Esophagus squamous epithelium (tissue), 5 donors: ENCODE measurements at regions not wholly inside any gene's neighbourhood (a gene's known extent, or its start where the extent isn't known, plus 50 kb on each side); places are given as distances from the start of the nearest gene placed in this dataset.

Experiments
- DNase-seq: peaks from one replicate; lab custom pipeline; 2025; lab: John Stamatoyannopoulos, UW
- H3K27ac ChIP-seq, 4 donors: fragments of 200-600 bp; sonication (generic); one replicate each; pipeline ENCODE4 v1.5.1; 2016 to 2019; ENCODE audit warnings: mild to moderate bottlenecking in 1 of 4
- H3K27me3 ChIP-seq, 4 donors: fragments of 200-600 bp; sonication (generic); 1 replicate in 3 of 4; 2 replicates in 1 of 4; pipeline versions ENCODE4 v1.5.1 to v1.6.0; 2017 to 2021; ENCODE audit warnings: antibody characterized with exemption in 1 of 4
- H3K36me3 ChIP-seq, 3 donors: fragments of 200-600 bp; sonication (generic); one replicate each; pipeline ENCODE4 v1.5.1; 2016 to 2019
- H3K4me1 ChIP-seq, 3 donors: fragments of 200-600 bp; sonication (generic); one replicate each; pipeline ENCODE4 v1.5.1; 2017 to 2019
- H3K4me3 ChIP-seq, 4 donors: fragments of 200-600 bp; sonication (generic); 1 replicate in 3 of 4; 2 replicates in 1 of 4; pipeline ENCODE4 v1.5.1; 2016 to 2019; ENCODE audit warnings: mild to moderate bottlenecking in 2 of 4, moderate library complexity in 1 of 4
- H3K9me3 ChIP-seq, 3 donors: fragments of 200-600 bp; sonication (generic); one replicate each; pipeline ENCODE4 v1.5.1; 2016 to 2019
- CTCF ChIP-seq, 6 experiments: fragments of 450-650 bp in 4 of 6; fragments of 200-600 bp in 2 of 6; sonication (generic) in 2 of 6; IDR thresholded peaks; one replicate each; pipeline ENCODE4 v1.5.1; 2016 to 2019; ENCODE audit warnings: antibody characterized with exemption in 6 of 6, mild to moderate bottlenecking in 4 of 6, moderate library complexity in 4 of 6
- POLR2A ChIP-seq, 4 donors: fragments of 450-650 bp; IDR thresholded peaks; one replicate each; pipeline ENCODE4 v1.6.1; 2017; ENCODE audit warnings: antibody characterized with exemption in 4 of 4, mild to moderate bottlenecking in 4 of 4, moderate library complexity in 3 of 4
- WGBS, 2 donors: methylation state at CpG; one replicate each; pipeline ENCODE4 v1.1.5; 2018; 5-methylcytosine and 5-hydroxymethylcytosine counted together
- intact Hi-C: fragments of 100-400 bp; cut with DNase I; formaldehyde crosslinking; loops from one replicate; pipeline ENCODE4 v1.15.0; 2022
- donor health status: DM: yes; HTN: yes; CAD: no.

DNA sequence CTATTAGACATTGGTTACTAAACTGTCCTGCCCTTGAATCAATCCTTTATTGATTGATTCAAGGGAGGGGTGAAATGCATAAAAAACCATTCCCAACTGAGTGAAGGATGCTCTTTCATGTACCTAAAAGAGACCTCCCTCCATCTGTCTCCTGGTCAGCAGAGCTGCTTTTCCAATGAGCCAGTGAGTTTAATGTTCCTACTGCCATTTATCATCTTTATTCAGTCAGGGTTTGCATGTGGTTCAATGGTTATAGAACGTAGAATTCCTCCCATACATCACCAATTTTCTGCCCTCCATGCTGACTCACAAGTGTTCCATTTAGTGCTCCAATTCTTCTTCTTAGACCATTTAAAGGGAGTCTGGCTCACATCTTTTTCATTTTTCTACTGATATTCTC lies 199.1 kb upstream of the PCSK5 start:
- WGBS, 2 donors: 45 to 67% methylated on average over 1 of the region's 1 CpG
- no peaks in the 10 kb centered on the region for H3K27me3 ChIP-seq
- H3K9me3 ChIP-seq: no peaks in the 10 kb centered on the region
- TF ChIP-seq CTCF (IDR thresholded peaks at IDR 0.05) (no peak), POLR2A (IDR thresholded peaks at IDR 0.05) (no peak)
- H3K36me3 ChIP-seq: no peaks in the 10 kb centered on the region
- no peaks in the 10 kb centered on the region for H3K4me1 ChIP-seq
- H3K4me3 ChIP-seq: no peak overlapping the region
- no peak for DNase-seq
- H3K27ac ChIP-seq: no peak overlapping the region
- intact Hi-C loops: no loop called here

DNA sequence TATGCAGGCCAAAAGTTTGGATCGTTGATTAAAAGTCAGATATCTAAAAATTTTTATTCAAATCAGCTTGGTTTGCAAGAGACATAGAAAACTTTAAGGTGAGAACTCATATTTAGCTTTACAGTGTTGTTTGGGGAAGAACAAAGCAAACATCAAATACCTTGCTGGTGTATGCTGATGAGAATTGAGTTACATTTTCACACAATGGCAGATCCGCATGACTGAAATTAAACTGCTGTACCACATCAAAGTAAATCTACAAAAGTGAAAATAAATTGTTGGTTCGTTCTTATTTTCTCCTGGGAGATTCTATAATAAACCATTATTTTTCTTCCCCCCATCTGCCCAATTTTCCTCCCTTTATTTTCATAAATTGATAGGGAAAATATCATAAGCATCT lies 198.2 kb upstream of the PCSK5 start:
- no peak overlapping the region for H3K4me3 ChIP-seq
- TF ChIP-seq POLR2A (IDR thresholded peaks at IDR 0.05): no peak
- TF ChIP-seq CTCF (IDR thresholded peaks at IDR 0.05): no peak
- H3K27me3 ChIP-seq: no peaks in the 10 kb centered on the region
- H3K9me3 ChIP-seq: no peaks in the 10 kb centered on the region
- no peak for DNase-seq
- H3K36me3 ChIP-seq: no peaks in the 10 kb centered on the region
- intact Hi-C loops: no loop called here
- H3K4me1 ChIP-seq: no peaks in the 10 kb centered on the region
- no peak overlapping the region for H3K27ac ChIP-seq
- WGBS, 2 donors: 37 to 44% methylated on average over 3 of the region's 3 CpGs

GRCh38 chr9:75695921-75696320 lies 194.6 kb upstream of the PCSK5 start:
- Histone ChIP-seq H3K36me3 (no peaks in the 10 kb centered on the region), H3K9me3 (no peaks in the 10 kb centered on the region), H3K27me3 (no peaks in the 10 kb centered on the region), H3K27ac (no peak overlapping the region), H3K4me1 (no peaks in the 10 kb centered on the region), H3K4me3 (no peak overlapping the region)
- WGBS, 2 donors: 0 to 91% methylated on average over 1 of the region's 1 CpG
- DNase-seq: no peak
- intact Hi-C loops: no loop called here
- no peak for TF ChIP-seq CTCF (IDR thresholded peaks at IDR 0.05)
- TF ChIP-seq POLR2A (IDR thresholded peaks at IDR 0.05): no peak

- no peaks in the 10 kb centered on the region for H3K4me1 ChIP-seq
- H3K36me3 ChIP-seq: no peaks in the 10 kb centered on the region
- H3K4me3 ChIP-seq: no peak overlapping the region
- no peak for DNase-seq
- H3K27me3 ChIP-seq: no peaks in the 10 kb centered on the region
- no peak overlapping the region for H3K27ac ChIP-seq
- intact Hi-C loops: no loop called here
- no peaks in the 10 kb centered on the region for H3K9me3 ChIP-seq
- TF ChIP-seq CTCF (IDR thresholded peaks at IDR 0.05): no peak
- no peak for TF ChIP-seq POLR2A (IDR thresholded peaks at IDR 0.05)
Observed at GRCh38 chr9:75699017-75699416, 191.5 kb upstream of the PCSK5 start.

- 70 to 80% methylated on average over 1 of the region's 1 CpG for WGBS, 2 donors
- TF ChIP-seq POLR2A (IDR thresholded peaks at IDR 0.05) (no peak), CTCF (IDR thresholded peaks at IDR 0.05) (no peak)
Observed at GRCh38 chr9:75699625-75700251, 190.7 kb upstream of the PCSK5 start.

More at GRCh38 chr9:75699625-75700251, 190.7 kb upstream of the PCSK5 start:
- Histone ChIP-seq H3K27me3 (no peaks in the 10 kb centered on the region), H3K4me1 (no peaks in the 10 kb centered on the region), H3K9me3 (no peaks in the 10 kb centered on the region), H3K36me3 (no peaks in the 10 kb centered on the region), H3K4me3 (no peak overlapping the region), H3K27ac (no peak overlapping the region)
- intact Hi-C loops: no loop called here
- no peak for DNase-seq
